ENCODE measurements at regions not wholly inside any gene's neighbourhood (a gene's known extent, or its start where the extent isn't known, plus 50 kb on each side); places are given as distances from the start of the nearest gene placed in this dataset.

DNA sequence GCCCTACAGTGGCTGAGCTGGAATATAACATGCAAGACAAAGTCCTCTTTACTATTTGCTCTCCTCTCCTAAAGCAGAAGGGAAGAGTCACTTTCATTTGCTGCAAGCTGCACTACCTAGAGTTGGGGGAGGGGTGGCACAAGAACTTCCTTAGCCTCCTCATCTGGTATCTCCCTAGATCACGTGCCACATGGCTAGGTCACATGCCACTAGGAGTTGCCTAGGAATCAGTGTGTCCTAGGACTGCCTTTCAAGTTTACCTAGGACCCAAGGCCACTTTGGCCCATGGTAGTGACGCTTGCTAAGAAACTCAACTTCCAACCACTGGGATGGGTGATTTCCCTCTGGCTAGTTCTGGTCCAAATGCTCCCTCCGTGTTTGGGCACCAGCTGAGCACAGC lies 625.2 kb downstream of the DIAPH3 start:
- Histone ChIP-seq H3K4me1 (ENCODE audit: insufficient read depth, low read length) (peaks cover 22% of the 10 kb centered on the region), H3K27me3 (ENCODE audit: insufficient read depth, low read length) (no peaks in the 10 kb centered on the region), H3K9ac (ENCODE audit: low read depth, low read length) (no peak overlapping the region), H3K4me3 (ENCODE audit: low read length) (no peak overlapping the region), H3K27ac (ENCODE audit: low read depth, low read length) (no peak overlapping the region), H3K9me3 (ENCODE audit: insufficient read depth, low read depth, low read length) (no peaks in the 10 kb centered on the region), H3K36me3 (ENCODE audit: insufficient read depth, low read length) (no peaks in the 10 kb centered on the region)
- 57% methylated on average over 3 of the region's 3 CpGs for WGBS

GRCh38 chr13:59542303-59542702 lies 621.4 kb downstream of the DIAPH3 start:
- H3K9me3 ChIP-seq (ENCODE audit: insufficient read depth, low read depth, low read length) = no peaks in the 10 kb centered on the region
- H3K9ac ChIP-seq (ENCODE audit: low read depth, low read length) = no peak overlapping the region
- no peak overlapping the region for H3K4me3 ChIP-seq (ENCODE audit: low read length)
- H3K27me3 ChIP-seq (ENCODE audit: insufficient read depth, low read length) = no peaks in the 10 kb centered on the region
- H3K36me3 ChIP-seq (ENCODE audit: insufficient read depth, low read length) = no peaks in the 10 kb centered on the region
- H3K27ac ChIP-seq (ENCODE audit: low read depth, low read length) = no peak overlapping the region
- H3K4me1 ChIP-seq (ENCODE audit: insufficient read depth, low read length) = peaks cover 22% of the 10 kb centered on the region

- Histone ChIP-seq H3K27ac (ENCODE audit: low read depth, low read length) (no peak overlapping the region), H3K9me3 (ENCODE audit: insufficient read depth, low read depth, low read length) (no peaks in the 10 kb centered on the region), H3K9ac (ENCODE audit: low read depth, low read length) (no peak overlapping the region), H3K4me3 (ENCODE audit: low read length) (no peak overlapping the region), H3K4me1 (ENCODE audit: insufficient read depth, low read length) (peaks cover 22% of the 10 kb centered on the region), H3K36me3 (ENCODE audit: insufficient read depth, low read length) (no peaks in the 10 kb centered on the region), H3K27me3 (ENCODE audit: insufficient read depth, low read length) (no peaks in the 10 kb centered on the region)
- 100% methylated on average over 1 of the region's 1 CpG for WGBS
Measured at GRCh38 chr13:59543418-59543817, 620.3 kb downstream of the DIAPH3 start.

DNA sequence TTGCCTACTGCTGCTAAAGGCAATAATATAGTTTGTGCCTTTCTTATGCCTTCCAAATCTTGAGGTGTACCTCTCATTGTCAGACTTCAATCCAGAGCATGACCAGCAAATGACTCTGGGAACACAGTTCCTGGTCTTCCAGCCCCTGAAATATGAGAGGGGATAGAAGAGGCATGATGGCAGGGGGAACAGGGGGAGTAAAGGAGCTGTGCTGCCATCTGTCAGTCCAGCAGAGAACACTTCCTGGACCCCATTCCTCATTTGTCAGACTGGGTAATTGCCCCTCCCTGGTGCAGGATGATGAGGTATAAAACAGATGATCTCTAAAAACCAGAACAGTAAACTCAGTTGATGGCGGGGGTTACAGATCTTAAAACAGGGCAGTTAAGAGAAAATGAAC lies 618.7 kb downstream of the DIAPH3 start:
- H3K27ac ChIP-seq (ENCODE audit: low read depth, low read length) = no peak overlapping the region
- no peak overlapping the region for H3K4me3 ChIP-seq (ENCODE audit: low read length)
- peaks cover 22% of the 10 kb centered on the region for H3K4me1 ChIP-seq (ENCODE audit: insufficient read depth, low read length)
- H3K36me3 ChIP-seq (ENCODE audit: insufficient read depth, low read length) = no peaks in the 10 kb centered on the region
- H3K27me3 ChIP-seq (ENCODE audit: insufficient read depth, low read length) = no peaks in the 10 kb centered on the region
- WGBS = 90% methylated on average over 1 of the region's 1 CpG
- no peak overlapping the region for H3K9ac ChIP-seq (ENCODE audit: low read depth, low read length)
- peaks cover 4% of the 10 kb centered on the region; the same call in 1 of the 2 replicates for H3K9me3 ChIP-seq (ENCODE audit: insufficient read depth, low read depth, low read length)

GRCh38 chr13:59546178-59546577 lies 617.5 kb downstream of the DIAPH3 start:
- no peak overlapping the region for H3K9ac ChIP-seq (ENCODE audit: low read depth, low read length)
- WGBS = 96% methylated on average over 1 of the region's 1 CpG
- no peaks in the 10 kb centered on the region for H3K36me3 ChIP-seq (ENCODE audit: insufficient read depth, low read length)
- peaks cover 8% of the 10 kb centered on the region; the same call in 1 of the 2 replicates for H3K9me3 ChIP-seq (ENCODE audit: insufficient read depth, low read depth, low read length)
- H3K27me3 ChIP-seq (ENCODE audit: insufficient read depth, low read length) = no peaks in the 10 kb centered on the region
- H3K4me3 ChIP-seq (ENCODE audit: low read length) = no peak overlapping the region
- no peak overlapping the region for H3K27ac ChIP-seq (ENCODE audit: low read depth, low read length)
- H3K4me1 ChIP-seq (ENCODE audit: insufficient read depth, low read length) = peaks cover 22% of the 10 kb centered on the region

DNA sequence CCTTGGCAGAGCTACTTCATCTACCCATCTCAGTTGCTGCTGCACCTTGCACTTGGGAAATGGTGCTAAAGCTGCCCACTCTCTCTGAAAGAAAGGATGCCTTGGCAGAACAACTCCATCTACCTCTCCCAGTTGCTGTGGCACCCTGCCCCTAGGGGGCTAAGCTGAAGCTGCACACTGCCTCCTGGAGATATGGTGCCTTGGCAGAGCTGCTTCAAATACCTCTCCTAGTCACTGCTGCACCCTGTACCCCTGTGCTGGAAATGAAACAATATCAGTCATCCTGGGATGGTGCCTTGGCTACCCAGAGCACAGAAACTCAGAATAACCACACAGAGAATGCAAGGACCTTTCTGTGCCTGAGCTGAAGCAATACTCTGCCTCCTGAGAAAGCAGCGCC lies 615.8 kb downstream of the DIAPH3 start:
- H3K4me3 ChIP-seq (ENCODE audit: low read length) = no peak overlapping the region
- peaks cover 9% of the 10 kb centered on the region for H3K4me1 ChIP-seq (ENCODE audit: insufficient read depth, low read length)
- 92% methylated on average over 1 of the region's 1 CpG for whole genome bisulfite sequencing
- no peak overlapping the region for H3K9ac ChIP-seq (ENCODE audit: low read depth, low read length)
- no peaks in the 10 kb centered on the region for H3K27me3 ChIP-seq (ENCODE audit: insufficient read depth, low read length)
- peaks cover 8% of the 10 kb centered on the region; the same call in 1 of the 2 replicates for H3K9me3 ChIP-seq (ENCODE audit: insufficient read depth, low read depth, low read length)
- no peaks in the 10 kb centered on the region for H3K36me3 ChIP-seq (ENCODE audit: insufficient read depth, low read length)
- H3K27ac ChIP-seq (ENCODE audit: low read depth, low read length) = no peak overlapping the region

- Histone ChIP-seq H3K27me3 (ENCODE audit: insufficient read depth, low read length) (no peaks in the 10 kb centered on the region), H3K36me3 (ENCODE audit: insufficient read depth, low read length) (no peaks in the 10 kb centered on the region), H3K27ac (ENCODE audit: low read depth, low read length) (no peak overlapping the region), H3K4me1 (ENCODE audit: insufficient read depth, low read length) (no peaks in the 10 kb centered on the region), H3K9ac (ENCODE audit: low read depth, low read length) (no peak overlapping the region), H3K9me3 (ENCODE audit: insufficient read depth, low read depth, low read length) (peaks cover 13% of the 10 kb centered on the region; the same call in 1 of the 2 replicates), H3K4me3 (ENCODE audit: low read length) (no peak overlapping the region)
- 94% methylated on average over 4 of the region's 4 CpGs for WGBS
Measured at GRCh38 chr13:59562924-59563323, 600.8 kb downstream of the DIAPH3 start.

DNA sequence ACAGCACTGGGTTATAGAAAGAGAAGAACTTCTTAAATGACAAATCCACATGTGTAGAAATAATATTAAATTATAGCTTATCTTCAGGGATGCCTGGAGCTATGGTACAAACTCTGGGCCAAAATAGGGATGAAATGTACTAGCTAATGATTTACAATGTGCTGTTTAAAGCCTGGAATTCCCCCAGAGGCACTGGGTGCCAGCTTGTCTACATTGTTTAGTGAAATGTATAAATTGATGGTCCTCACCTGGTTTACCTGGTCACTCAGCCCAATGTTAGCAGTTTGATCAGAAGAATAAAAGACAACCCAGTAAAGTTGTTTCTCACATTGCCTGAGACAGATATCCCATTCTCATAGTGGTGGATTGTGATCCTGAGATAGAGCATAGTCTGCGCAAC lies 597.2 kb downstream of the DIAPH3 start:
- 100% methylated on average over 1 of the region's 1 CpG for WGBS
- H3K36me3 ChIP-seq (ENCODE audit: insufficient read depth, low read length) = no peaks in the 10 kb centered on the region
- no peak overlapping the region for H3K9ac ChIP-seq (ENCODE audit: low read depth, low read length)
- no peaks in the 10 kb centered on the region for H3K27me3 ChIP-seq (ENCODE audit: insufficient read depth, low read length)
- no peak overlapping the region for H3K27ac ChIP-seq (ENCODE audit: low read depth, low read length)
- H3K4me1 ChIP-seq (ENCODE audit: insufficient read depth, low read length) = no peaks in the 10 kb centered on the region
- peaks cover 8% of the 10 kb centered on the region; the same call in 1 of the 2 replicates for H3K9me3 ChIP-seq (ENCODE audit: insufficient read depth, low read depth, low read length)
- no peak overlapping the region for H3K4me3 ChIP-seq (ENCODE audit: low read length)

GRCh38 chr13:59568306-59568705 lies 595.4 kb downstream of the DIAPH3 start:
- H3K36me3 ChIP-seq (ENCODE audit: insufficient read depth, low read length) = no peaks in the 10 kb centered on the region
- WGBS = 72% methylated on average over 4 of the region's 4 CpGs
- no peak overlapping the region for H3K27ac ChIP-seq (ENCODE audit: low read depth, low read length)
- H3K4me3 ChIP-seq (ENCODE audit: low read length) = no peak overlapping the region
- no peaks in the 10 kb centered on the region for H3K27me3 ChIP-seq (ENCODE audit: insufficient read depth, low read length)
- no peak overlapping the region for H3K9ac ChIP-seq (ENCODE audit: low read depth, low read length)
- H3K9me3 ChIP-seq (ENCODE audit: insufficient read depth, low read depth, low read length) = peaks cover 4% of the 10 kb centered on the region; the same call in 1 of the 2 replicates
- H3K4me1 ChIP-seq (ENCODE audit: insufficient read depth, low read length) = no peaks in the 10 kb centered on the region

DNA sequence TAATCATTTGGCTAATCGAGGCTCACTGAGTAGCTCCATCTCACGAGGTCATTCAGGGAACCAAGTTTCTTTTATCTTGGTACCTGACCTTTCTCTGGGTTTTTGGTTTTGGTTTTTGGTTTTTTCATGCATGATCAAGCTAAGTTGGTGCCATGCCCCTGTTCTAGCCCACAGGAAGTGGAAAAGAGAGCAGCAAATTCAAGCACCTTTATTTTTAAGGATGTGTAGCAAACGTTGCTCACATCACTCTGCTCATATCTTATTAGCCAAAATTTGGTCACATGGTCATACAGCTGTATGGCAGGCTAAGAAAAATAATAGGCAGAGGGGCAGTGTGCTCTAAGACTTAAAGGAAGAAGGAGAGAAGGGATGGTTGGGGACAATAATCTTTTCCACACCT lies 593.5 kb downstream of the DIAPH3 start:
- Histone ChIP-seq H3K36me3 (ENCODE audit: insufficient read depth, low read length) (no peaks in the 10 kb centered on the region), H3K9ac (ENCODE audit: low read depth, low read length) (no peak overlapping the region), H3K4me1 (ENCODE audit: insufficient read depth, low read length) (no peaks in the 10 kb centered on the region), H3K27me3 (ENCODE audit: insufficient read depth, low read length) (no peaks in the 10 kb centered on the region), H3K4me3 (ENCODE audit: low read length) (no peak overlapping the region), H3K9me3 (ENCODE audit: insufficient read depth, low read depth, low read length) (peaks cover 5% of the 10 kb centered on the region; the same call in 1 of the 2 replicates), H3K27ac (ENCODE audit: low read depth, low read length) (no peak overlapping the region)
- 95% methylated on average over 3 of the region's 3 CpGs for WGBS

DNA sequence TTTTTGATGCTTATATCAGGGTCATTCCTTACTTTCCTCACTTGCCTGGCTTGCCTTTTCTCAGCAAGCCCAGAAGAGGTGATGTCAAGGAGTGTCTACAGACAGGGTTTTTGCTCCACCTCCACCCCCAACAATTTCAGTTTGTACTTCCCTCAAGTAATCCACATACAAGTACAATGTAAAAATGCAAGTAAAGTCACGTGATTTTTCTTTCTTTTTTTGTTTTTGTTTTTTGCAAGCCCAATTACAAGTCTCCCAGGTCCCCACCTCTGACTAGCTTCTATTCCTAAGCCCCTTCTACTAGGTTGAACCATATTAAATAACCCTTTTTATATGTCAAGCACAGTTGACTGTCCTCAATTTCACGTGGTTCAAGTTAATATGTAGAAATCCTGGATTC lies 579.6 kb downstream of the DIAPH3 start:
- H3K9ac ChIP-seq (ENCODE audit: low read depth, low read length) = no peak overlapping the region
- no peaks in the 10 kb centered on the region for H3K36me3 ChIP-seq (ENCODE audit: insufficient read depth, low read length)
- no peak overlapping the region for H3K27ac ChIP-seq (ENCODE audit: low read depth, low read length)
- no peaks in the 10 kb centered on the region; the same call in 1 of the 2 replicates for H3K27me3 ChIP-seq (ENCODE audit: insufficient read depth, low read length)
- no peaks in the 10 kb centered on the region for H3K9me3 ChIP-seq (ENCODE audit: insufficient read depth, low read depth, low read length)
- H3K4me1 ChIP-seq (ENCODE audit: insufficient read depth, low read length) = peaks cover 36% of the 10 kb centered on the region
- no peak overlapping the region for H3K4me3 ChIP-seq (ENCODE audit: low read length)
- WGBS = 95% methylated on average over 2 of the region's 2 CpGs
